Uterus (tissue), 3 donors: ENCODE measurements at regions not wholly inside any gene's neighbourhood (a gene's known extent, or its start where the extent isn't known, plus 50 kb on each side); places are given as distances from the start of the nearest gene placed in this dataset.
A peak's percentile ranks its signal among the peaks of the same experiment; 100 is the strongest.

Experiments used
- DNase-seq, 2 donors: peaks; one replicate each; pipeline ENCODE4 v3.0.0-alpha.2; 2019 to 2020
- H3K27ac ChIP-seq, 2 donors: fragments of 200-600 bp; sonication (generic); 1 replicate in 1 of 2; 2 replicates in 1 of 2; pipeline ENCODE4 v1.5.1; 2016 to 2018
- H3K27me3 ChIP-seq, 2 donors: fragments of 200-600 bp; sonication (generic); one replicate each; pipeline ENCODE4 v1.5.1; 2018 to 2019; ENCODE audit warnings: control low read depth in 1 of 2
- H3K36me3 ChIP-seq, 2 donors: fragments of 200-600 bp; sonication (generic); one replicate each; pipeline ENCODE4 v1.5.1; 2019; ENCODE audit warnings: control low read depth in 1 of 2
- H3K4me1 ChIP-seq, 2 donors: fragments of 200-600 bp; sonication (generic); one replicate each; pipeline ENCODE4 v1.5.1; 2018 to 2019; ENCODE audit warnings: control low read depth in 1 of 2
- H3K4me3 ChIP-seq, 2 donors: fragments of 200-600 bp; sonication (generic); 1 replicate in 1 of 2; 2 replicates in 1 of 2; pipeline ENCODE4 v1.5.1; 2018 to 2019; ENCODE audit warnings: mild to moderate bottlenecking in 1 of 2
- H3K9me3 ChIP-seq, 2 donors: fragments of 200-600 bp; sonication (generic); one replicate each; pipeline ENCODE4 v1.5.1; 2019; ENCODE audit warnings: control low read depth in 1 of 2
- POLR2A ChIP-seq, 2 donors: fragments of 450-650 bp; IDR thresholded peaks; one replicate each; pipeline ENCODE4 v1.6.1; 2016; ENCODE audit warnings: antibody characterized with exemption in 2 of 2, mild to moderate bottlenecking in 1 of 2, moderate library complexity in 1 of 2
- intact Hi-C: fragments of 100-400 bp; cut with DNase I; formaldehyde crosslinking; loops from one replicate; pipeline ENCODE4 v1.15.1; 2023; ENCODE audit warnings: low total_unique reads
- TF ChIP-seq, protein P1 (sequence below), 4 experiments: fragments of 200-600 bp in 2 of 4; fragments of 450-650 bp in 2 of 4; sonication (generic) in 2 of 4; IDR thresholded peaks; one replicate each; pipeline ENCODE4 v1.5.1; 2016 to 2019; ENCODE audit warnings: antibody characterized with exemption in 4 of 4, mild to moderate bottlenecking in 2 of 4, moderate library complexity in 1 of 4
- donor health status: DM: yes; HTN: yes; CAD: no.

- Histone ChIP-seq H3K4me3 (no peak overlapping the region), H3K36me3 (no peaks in the 10 kb centered on the region)
- intact Hi-C loops: loop anchor here (10.0 kb wide), 1 partner anchor 122 kb away; no protein-coding TSS in a partner anchor
These were observed 75.5 kb upstream of the STARD3NL start for GRCh38 chr7:38102507-38102906.

DNA sequence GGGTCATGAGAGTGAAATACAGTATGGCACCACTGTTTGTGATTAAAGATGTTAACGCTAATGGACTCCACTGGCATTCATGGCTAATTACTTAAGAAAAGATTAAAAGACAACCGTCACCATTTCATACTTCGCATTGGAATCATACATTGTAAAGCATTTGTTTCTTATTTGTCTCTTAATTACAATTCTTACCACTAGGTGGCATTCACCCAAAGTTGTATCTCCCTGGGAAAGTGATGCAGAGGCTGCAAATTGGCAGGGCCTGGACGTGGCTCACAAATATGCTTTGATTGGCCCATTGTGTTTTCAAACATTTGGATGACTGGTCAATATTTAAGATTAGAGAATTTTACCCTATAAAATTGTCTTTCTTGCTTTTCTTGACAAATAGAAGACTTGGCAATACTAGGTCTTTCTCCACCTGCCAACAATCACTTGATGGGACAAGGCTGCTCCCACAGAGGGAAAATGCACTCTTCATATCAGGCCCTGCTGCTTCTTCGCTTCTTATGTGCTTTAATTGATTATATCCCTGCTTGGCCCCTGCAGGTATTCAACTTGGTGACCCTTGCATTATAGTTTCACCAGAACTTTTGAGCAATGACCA is 72.1 kb upstream of the STARD3NL start:
- DNase-seq: peak in 1 of 2 donors; percentile 16
- no peaks in the 10 kb centered on the region for H3K4me1 ChIP-seq
- no peak for TF ChIP-seq POLR2A (IDR thresholded peaks at IDR 0.05)
- TF ChIP-seq, protein P1, sequence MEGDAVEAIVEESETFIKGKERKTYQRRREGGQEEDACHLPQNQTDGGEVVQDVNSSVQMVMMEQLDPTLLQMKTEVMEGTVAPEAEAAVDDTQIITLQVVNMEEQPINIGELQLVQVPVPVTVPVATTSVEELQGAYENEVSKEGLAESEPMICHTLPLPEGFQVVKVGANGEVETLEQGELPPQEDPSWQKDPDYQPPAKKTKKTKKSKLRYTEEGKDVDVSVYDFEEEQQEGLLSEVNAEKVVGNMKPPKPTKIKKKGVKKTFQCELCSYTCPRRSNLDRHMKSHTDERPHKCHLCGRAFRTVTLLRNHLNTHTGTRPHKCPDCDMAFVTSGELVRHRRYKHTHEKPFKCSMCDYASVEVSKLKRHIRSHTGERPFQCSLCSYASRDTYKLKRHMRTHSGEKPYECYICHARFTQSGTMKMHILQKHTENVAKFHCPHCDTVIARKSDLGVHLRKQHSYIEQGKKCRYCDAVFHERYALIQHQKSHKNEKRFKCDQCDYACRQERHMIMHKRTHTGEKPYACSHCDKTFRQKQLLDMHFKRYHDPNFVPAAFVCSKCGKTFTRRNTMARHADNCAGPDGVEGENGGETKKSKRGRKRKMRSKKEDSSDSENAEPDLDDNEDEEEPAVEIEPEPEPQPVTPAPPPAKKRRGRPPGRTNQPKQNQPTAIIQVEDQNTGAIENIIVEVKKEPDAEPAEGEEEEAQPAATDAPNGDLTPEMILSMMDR (IDR thresholded peaks at IDR 0.05): peak; percentile 52 to 70 (median 60)
- H3K27me3 ChIP-seq: no peaks in the 10 kb centered on the region
- H3K9me3 ChIP-seq: no peaks in the 10 kb centered on the region
- H3K36me3 ChIP-seq: no peaks in the 10 kb centered on the region
- no peak overlapping the region for H3K27ac ChIP-seq
- intact Hi-C loops: loop anchor here (10.0 kb wide), 1 partner anchor 119 kb away; no protein-coding TSS in a partner anchor
- H3K4me3 ChIP-seq: no peak overlapping the region

More at GRCh38 chr7:38102507-38102906, 75.5 kb upstream of the STARD3NL start:
- no peaks in the 10 kb centered on the region for H3K27me3 ChIP-seq
- TF ChIP-seq, protein P1 (IDR thresholded peaks at IDR 0.05): no peak
- no peak for TF ChIP-seq POLR2A (IDR thresholded peaks at IDR 0.05)
- no peak for DNase-seq
- no peaks in the 10 kb centered on the region for H3K9me3 ChIP-seq
- H3K4me1 ChIP-seq: no peaks in the 10 kb centered on the region
- no peak overlapping the region for H3K27ac ChIP-seq

DNA sequence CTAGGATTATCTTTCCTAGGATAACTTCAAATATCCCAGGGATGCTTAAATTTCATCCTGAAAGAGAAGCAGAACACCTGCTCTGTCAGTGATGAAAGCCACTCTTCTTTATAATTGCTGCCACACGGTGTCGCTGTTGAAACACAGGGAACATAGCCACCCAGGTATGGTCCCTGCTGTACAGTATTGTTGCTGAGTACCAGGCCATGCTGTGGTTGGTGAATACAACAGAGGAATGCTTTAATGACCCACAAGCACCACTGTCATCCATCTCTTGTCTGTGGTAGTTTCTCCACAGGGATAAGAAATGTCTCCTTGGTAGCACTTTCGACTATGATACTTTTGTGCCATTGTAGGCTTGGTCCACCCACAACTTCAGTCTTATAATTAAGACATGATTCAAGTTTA is 70.6 kb upstream of the STARD3NL start:
- H3K4me3 ChIP-seq: no peak overlapping the region
- intact Hi-C loops: loop anchor here (10.0 kb wide), 1 partner anchor 117 kb away; no protein-coding TSS in a partner anchor
- DNase-seq: peak; percentile 47 to 67
- H3K27ac ChIP-seq: no peak overlapping the region
- no peaks in the 10 kb centered on the region for H3K36me3 ChIP-seq
- H3K27me3 ChIP-seq: no peaks in the 10 kb centered on the region
- H3K4me1 ChIP-seq: no peaks in the 10 kb centered on the region
- no peaks in the 10 kb centered on the region for H3K9me3 ChIP-seq
- TF ChIP-seq POLR2A (IDR thresholded peaks at IDR 0.05): no peak
- TF ChIP-seq, protein P1 (IDR thresholded peaks at IDR 0.05): peak; percentile 61 to 79 (median 68)

DNA sequence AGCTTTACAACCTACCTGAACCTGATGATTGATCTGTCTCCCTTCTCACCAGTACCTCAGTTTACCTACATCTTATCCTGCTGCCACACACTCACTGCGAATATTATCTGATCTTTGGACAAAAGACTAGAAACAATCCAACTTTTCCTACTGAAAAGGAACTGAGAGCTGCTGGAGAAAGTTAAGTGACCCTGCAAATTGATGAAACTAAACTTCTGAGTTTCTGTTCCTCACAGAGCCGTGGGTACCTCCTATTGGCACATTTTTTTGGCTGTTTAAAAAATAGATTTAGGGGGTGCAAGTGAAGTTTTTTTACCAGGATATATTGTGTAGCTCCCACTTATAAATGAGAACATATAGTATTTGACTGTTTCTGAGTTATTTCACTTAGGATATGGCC is 66.0 kb upstream of the STARD3NL start:
- H3K27me3 ChIP-seq: no peaks in the 10 kb centered on the region
- H3K36me3 ChIP-seq: no peaks in the 10 kb centered on the region
- no peak overlapping the region for H3K4me3 ChIP-seq
- H3K9me3 ChIP-seq: no peaks in the 10 kb centered on the region
- TF ChIP-seq POLR2A (IDR thresholded peaks at IDR 0.05): no peak
- TF ChIP-seq, protein P1 (IDR thresholded peaks at IDR 0.05): no peak
- no peaks in the 10 kb centered on the region for H3K4me1 ChIP-seq
- DNase-seq: no peak
- intact Hi-C loops: no loop called here
- H3K27ac ChIP-seq: no peak overlapping the region

DNA sequence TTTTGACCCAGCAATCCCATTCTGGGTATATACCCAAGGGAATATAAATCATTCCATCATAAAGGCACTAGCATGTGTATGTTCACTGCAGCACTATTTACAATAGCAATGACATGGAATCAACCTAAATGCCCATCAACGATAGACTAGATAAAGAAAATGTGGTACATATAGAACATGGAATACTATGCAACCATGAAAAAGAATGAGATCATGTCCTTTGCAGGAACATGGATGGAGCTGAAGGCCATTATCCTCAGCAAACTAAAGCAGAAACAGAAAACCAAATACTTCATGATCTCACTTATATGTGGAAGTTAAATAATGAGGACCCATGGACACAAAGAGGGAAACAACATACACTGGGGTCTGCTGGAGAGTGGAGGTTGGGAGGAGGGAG is 58.0 kb upstream of the STARD3NL start:
- no peaks in the 10 kb centered on the region for H3K4me1 ChIP-seq
- no peak for TF ChIP-seq POLR2A (IDR thresholded peaks at IDR 0.05)
- TF ChIP-seq, protein P1 (IDR thresholded peaks at IDR 0.05): no peak
- no peak overlapping the region for H3K4me3 ChIP-seq
- no peak overlapping the region for H3K27ac ChIP-seq
- H3K9me3 ChIP-seq: no peaks in the 10 kb centered on the region
- intact Hi-C loops: no loop called here
- H3K36me3 ChIP-seq: no peaks in the 10 kb centered on the region
- no peak for DNase-seq
- H3K27me3 ChIP-seq: no peaks in the 10 kb centered on the region
